ENCODE measurements at regions not wholly inside any gene's neighbourhood (a gene's known extent, or its start where the extent isn't known, plus 50 kb on each side); places are given as distances from the start of the nearest gene placed in this dataset.

DNA sequence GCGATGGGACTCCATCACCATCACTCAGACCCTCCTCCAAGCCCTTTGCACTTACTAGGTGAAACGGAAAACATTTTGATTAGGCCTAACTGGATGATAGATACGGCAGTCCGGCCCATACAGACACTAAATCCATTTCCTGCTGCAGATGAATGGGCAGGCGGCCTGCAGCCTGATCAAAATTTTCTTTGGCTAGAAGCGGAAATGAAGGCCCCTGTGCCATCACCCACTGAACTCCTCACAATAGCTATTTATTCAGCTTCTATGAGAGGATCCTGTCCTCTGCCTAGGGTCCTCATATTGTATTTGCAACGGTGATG is 200.5 kb downstream of the OMA1 start:
- Histone ChIP-seq H3K27ac (no peak overlapping the region), H3K27me3 (replicated peaks; ENCODE audit: insufficient read depth) (no peaks in the 10 kb centered on the region), H3K9me3 (no peaks in the 10 kb centered on the region), H3K4me1 (ENCODE audit: control insufficient read depth in 1 of 2, low read depth in 2 of 2) (no peaks in the 10 kb centered on the region), H3K4me3 (no peak overlapping the region), H3K36me3 (no peaks in the 10 kb centered on the region)
- TF ChIP-seq CTCF (IDR thresholded peaks at IDR 0.05) = no peak
- DNase-seq (ENCODE audit: low spot score) (no peak), ATAC-seq (ENCODE audit: insufficient number of reproducible peaks, low FRiP score, low read depth) (no peak)

DNA sequence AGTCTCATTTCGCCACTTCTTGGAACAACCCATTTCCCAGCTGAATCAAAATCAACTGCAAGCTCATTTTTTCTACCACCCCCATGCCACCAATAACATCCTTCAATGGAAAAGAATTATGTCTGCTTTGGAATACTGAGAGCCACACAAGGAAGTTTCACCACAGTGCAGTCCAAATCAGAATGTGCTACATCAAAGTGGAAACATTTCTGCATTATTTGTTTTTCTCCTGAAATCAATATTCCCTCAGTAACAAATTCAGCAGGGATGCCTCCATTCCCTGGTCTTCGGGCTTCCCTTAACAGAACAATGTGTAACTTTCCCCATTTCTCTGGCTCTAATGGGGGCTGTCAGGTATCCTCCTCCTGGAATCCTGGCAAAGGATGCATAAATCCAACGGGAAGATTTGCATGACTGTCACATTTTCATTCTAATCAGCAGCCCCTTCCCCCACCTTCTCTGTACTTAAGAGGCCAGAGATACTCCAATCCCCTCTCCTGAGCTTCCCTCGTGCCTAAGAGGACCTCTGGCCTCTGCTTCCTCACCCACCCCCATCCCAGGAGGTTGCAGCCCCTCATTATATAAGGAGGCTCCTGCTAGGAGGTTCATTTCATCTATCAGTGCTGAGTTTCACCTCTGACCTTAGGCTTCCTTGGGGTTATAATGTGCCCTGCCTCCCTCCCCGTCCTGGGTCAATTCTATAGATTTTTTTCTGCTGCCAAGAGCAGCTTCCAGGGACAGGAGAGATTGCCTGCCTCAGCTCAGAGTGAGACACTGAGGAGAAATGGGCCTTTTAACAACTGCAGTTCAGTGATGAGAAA is 201.1 kb downstream of the OMA1 start:
- Histone ChIP-seq H3K9me3 (no peaks in the 10 kb centered on the region), H3K36me3 (no peaks in the 10 kb centered on the region)

DNA sequence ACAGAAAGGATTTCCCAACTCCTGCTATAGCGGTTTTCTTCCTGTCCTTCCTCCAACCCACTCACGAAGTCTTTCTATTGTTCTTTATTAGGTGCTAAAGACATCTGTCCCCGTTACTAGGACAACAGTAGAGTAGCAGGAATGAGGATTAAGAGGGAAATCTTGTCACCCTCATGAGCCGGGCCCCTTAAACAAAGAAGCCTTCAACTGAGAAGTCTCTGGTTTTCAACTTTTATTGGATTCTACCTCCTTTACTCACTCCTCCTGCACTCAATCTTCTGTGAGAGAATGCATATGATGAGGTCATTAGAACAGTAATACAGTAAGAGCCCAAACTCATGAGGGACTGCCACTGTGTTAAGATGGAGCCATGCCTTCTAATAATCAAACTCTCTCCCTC is 206.3 kb downstream of the OMA1 start:
- no peak overlapping the region for H3K4me3 ChIP-seq
- ATAC-seq (ENCODE audit: insufficient number of reproducible peaks, low FRiP score, low read depth) (no peak), DNase-seq (ENCODE audit: low spot score) (no peak)
- TF ChIP-seq CTCF (IDR thresholded peaks at IDR 0.05) = no peak
- H3K36me3 ChIP-seq = no peaks in the 10 kb centered on the region
- H3K27ac ChIP-seq = no peak overlapping the region
- no peaks in the 10 kb centered on the region for H3K9me3 ChIP-seq
- no peaks in the 10 kb centered on the region for H3K27me3 ChIP-seq (replicated peaks; ENCODE audit: insufficient read depth)
- no peaks in the 10 kb centered on the region for H3K4me1 ChIP-seq (ENCODE audit: control insufficient read depth in 1 of 2, low read depth in 2 of 2)

More for the DNA sequence above, 201.1 kb downstream of the OMA1 start:
- H3K27ac ChIP-seq = no peak overlapping the region
- H3K27me3 ChIP-seq (replicated peaks; ENCODE audit: insufficient read depth) = no peaks in the 10 kb centered on the region
- H3K4me1 ChIP-seq (ENCODE audit: control insufficient read depth in 1 of 2, low read depth in 2 of 2) = no peaks in the 10 kb centered on the region
- DNase-seq (ENCODE audit: low spot score) = no peak
- no peak overlapping the region for H3K4me3 ChIP-seq
- TF ChIP-seq CTCF (IDR thresholded peaks at IDR 0.05) = no peak
- no peak for ATAC-seq (ENCODE audit: insufficient number of reproducible peaks, low FRiP score, low read depth)

- ATAC-seq (ENCODE audit: insufficient number of reproducible peaks, low FRiP score, low read depth) (no peak), DNase-seq (ENCODE audit: low spot score) (no peak)
- Histone ChIP-seq H3K9me3 (no peaks in the 10 kb centered on the region), H3K27me3 (replicated peaks; ENCODE audit: insufficient read depth) (no peaks in the 10 kb centered on the region), H3K36me3 (no peaks in the 10 kb centered on the region), H3K4me3 (no peak overlapping the region), H3K4me1 (ENCODE audit: control insufficient read depth in 1 of 2, low read depth in 2 of 2) (no peaks in the 10 kb centered on the region), H3K27ac (no peak overlapping the region)
- TF ChIP-seq CTCF (IDR thresholded peaks at IDR 0.05) = no peak
These were observed 208.4 kb downstream of the OMA1 start for GRCh38 chr1:58338081-58338480.

DNA sequence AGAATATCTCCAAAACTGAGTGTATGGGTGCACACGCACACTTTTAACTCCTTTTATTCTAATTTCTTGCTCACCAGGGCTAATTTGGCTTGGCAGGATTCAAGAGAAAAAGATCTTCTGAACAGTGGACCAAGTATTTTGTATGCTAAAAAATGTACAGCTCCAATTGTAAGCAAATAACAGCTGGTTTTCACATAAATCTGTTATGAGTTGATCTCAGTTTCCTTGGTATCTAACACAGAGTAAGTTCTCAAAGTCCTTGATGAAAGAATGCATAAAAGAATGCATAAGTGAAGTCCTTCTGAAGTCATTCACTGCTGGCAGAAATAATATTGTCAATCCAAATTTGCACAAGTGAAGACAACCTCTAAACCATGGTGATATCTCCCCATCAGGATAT is 213.0 kb downstream of the OMA1 start:
- no peak for TF ChIP-seq CTCF (IDR thresholded peaks at IDR 0.05)
- no peaks in the 10 kb centered on the region for H3K27me3 ChIP-seq (replicated peaks; ENCODE audit: insufficient read depth)
- no peaks in the 10 kb centered on the region for H3K36me3 ChIP-seq
- no peak overlapping the region for H3K4me3 ChIP-seq
- DNase-seq (ENCODE audit: low spot score) (no peak), ATAC-seq (ENCODE audit: insufficient number of reproducible peaks, low FRiP score, low read depth) (no peak)
- H3K27ac ChIP-seq = no peak overlapping the region
- H3K9me3 ChIP-seq = no peaks in the 10 kb centered on the region
- no peaks in the 10 kb centered on the region for H3K4me1 ChIP-seq (ENCODE audit: control insufficient read depth in 1 of 2, low read depth in 2 of 2)

Data from thoracic aorta (tissue), 2 donors.